GM12872 (cell line): ENCODE measurements at regions not wholly inside any gene's neighbourhood (a gene's known extent, or its start where the extent isn't known, plus 50 kb on each side); places are given as distances from the start of the nearest gene placed in this dataset.

ENCODE experiments used
- CTCF ChIP-seq: IDR thresholded peaks from 3 replicates; pipeline ENCODE4 v1.5.1; 2011; ENCODE audit warnings: low read depth, mild to moderate bottlenecking, low read length, moderate library complexity; ENCODE audit not compliant: insufficient read depth

- TF ChIP-seq CTCF: no peak
Observed at GRCh38 chr1:166721145-166721544, 118.1 kb upstream of the POGK start.

GRCh38 chr1:166730299-166730888 lies 108.9 kb upstream of the POGK start:
- peak; percentile 21; the same call in 1 of the 3 replicates for TF ChIP-seq CTCF

GRCh38 chr1:166738140-166738539 lies 101.1 kb upstream of the POGK start:
- TF ChIP-seq CTCF: no peak

GRCh38 chr1:166738873-166739272 lies 100.4 kb upstream of the POGK start:
- no peak for TF ChIP-seq CTCF

- no peak for TF ChIP-seq CTCF
Observed at GRCh38 chr1:166740668-166741276, 98.5 kb upstream of the POGK start.

GRCh38 chr1:166763318-166763717 lies 76.0 kb upstream of the POGK start:
- no peak for TF ChIP-seq CTCF

GRCh38 chr1:166766942-166767341 lies 72.3 kb upstream of the POGK start:
- no peak for TF ChIP-seq CTCF
